ENCODE measurements at regions not wholly inside any gene's neighbourhood (a gene's known extent, or its start where the extent isn't known, plus 50 kb on each side); places are given as distances from the start of the nearest gene placed in this dataset.
"Not testable (repeated sequence)": the region's sequence is repeated elsewhere in the genome, so short reads cannot be mapped to it uniquely, and the experiment has no call there.

- no peak for DNase-seq (ENCODE audit: low read depth in 4 of 4, low spot score in 3 of 4)
Measured at GRCh38 chr3:182315313-182315712, 478.0 kb upstream of the ATP11B start.

DNA sequence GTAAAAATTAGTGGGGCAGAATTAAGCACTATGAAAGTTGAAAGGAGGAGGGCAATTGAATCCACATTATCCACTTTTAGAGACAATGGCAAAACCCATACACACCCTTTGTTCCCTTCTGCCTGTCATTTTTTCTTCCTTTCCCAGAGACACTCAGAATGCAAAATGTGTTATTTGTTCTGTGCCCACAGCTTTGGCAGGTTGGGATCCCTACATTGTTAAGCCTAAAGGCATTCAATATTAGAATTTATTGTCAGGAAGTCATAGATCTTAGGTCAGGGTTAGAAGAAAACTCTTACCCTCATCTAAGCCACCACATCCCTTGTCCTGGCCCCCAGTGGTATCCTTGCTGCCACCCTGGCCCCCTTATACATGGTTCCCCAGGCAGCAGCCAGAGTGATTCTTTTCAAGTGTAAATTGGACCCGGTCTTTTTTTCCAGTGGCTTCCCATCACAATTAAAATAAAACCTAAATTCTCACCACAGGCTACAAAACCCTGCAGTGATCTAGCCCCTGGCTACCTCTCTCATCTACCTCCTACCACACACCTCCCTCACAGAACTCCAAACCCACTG lies 470.1 kb upstream of the ATP11B start:
- no peak for DNase-seq (ENCODE audit: low read depth in 4 of 4, low spot score in 3 of 4)

DNA sequence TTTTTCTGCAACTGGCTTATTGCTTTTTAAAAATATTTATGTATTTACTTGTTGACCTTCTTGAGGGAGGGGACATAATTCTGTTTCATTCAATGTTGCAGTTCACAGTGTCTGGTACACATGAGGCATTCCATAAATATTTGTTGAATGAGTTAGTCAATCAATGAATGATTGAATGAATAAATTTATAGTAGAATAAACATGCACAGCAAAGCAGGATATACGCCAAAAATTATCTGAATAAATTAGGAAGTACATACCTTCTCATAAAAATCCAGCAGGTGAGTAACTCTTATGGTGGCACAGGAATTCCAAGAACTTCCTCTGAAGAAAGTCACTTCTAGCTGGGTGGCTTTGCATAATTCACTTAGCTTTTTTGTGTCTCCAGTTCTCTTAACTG lies 469.4 kb upstream of the ATP11B start:
- DNase-seq (ENCODE audit: low read depth in 4 of 4, low spot score in 3 of 4) = no peak

DNA sequence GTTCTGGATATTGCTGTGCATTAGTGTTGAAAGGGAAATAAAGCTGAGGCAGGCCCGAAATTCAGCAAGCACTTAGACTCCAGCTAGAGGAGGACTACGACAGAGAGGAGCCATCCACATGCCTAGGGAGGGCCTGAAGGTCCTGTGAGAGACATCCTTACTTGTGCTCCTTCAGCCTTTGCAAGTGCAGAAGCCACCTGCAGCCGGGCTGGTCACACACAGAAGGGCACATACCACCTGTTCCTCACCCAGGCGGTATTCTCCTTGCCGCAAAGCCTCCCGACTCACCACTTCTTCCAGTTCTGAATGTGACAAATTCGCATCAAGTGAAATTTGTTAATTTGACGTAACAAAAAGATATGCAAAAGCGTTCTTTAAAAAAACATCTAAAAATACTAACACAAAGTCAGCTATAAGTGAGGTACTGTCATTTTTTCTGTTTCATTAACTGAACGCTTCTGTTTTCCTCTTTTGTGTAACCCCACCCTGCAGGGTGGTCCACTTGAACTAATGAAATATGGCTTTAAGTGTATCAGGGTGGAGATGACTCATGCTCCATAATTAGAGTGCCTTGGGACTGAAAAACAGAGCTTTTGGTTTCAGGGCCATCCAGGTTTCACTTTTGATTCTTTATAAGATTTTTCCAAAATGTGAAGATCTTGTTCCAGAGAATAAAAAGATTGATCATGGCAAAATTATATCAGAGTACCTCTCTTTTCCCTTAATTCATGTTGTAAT lies 467.9 kb upstream of the ATP11B start:
- no peak for DNase-seq (ENCODE audit: low read depth in 4 of 4, low spot score in 3 of 4)

- peak in 2 of 4 donors; percentile 20 for DNase-seq (ENCODE audit: low read depth in 4 of 4, low spot score in 3 of 4)
Measured at GRCh38 chr3:182327196-182327681, 466.1 kb upstream of the ATP11B start.

DNA sequence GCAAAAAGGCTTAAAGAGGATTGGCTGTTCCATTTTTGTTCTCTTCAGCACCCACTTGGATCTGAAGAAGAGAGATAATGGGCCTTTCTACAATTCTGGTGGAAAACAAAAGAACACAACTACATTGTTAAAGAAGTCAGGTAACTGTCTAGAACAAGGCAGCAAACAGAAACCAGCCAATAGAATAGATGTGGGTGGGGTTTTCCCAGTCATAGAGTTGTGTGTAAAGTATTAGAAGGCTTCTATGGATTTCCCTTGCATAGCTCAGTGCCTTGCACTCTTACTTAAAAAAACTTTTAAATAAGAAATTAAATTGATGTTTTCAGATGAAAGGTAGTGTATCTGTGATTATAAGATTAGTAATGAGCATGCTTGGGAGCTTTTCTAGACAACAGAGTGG lies 462.7 kb upstream of the ATP11B start:
- DNase-seq (ENCODE audit: low read depth in 4 of 4, low spot score in 3 of 4) = no peak

DNA sequence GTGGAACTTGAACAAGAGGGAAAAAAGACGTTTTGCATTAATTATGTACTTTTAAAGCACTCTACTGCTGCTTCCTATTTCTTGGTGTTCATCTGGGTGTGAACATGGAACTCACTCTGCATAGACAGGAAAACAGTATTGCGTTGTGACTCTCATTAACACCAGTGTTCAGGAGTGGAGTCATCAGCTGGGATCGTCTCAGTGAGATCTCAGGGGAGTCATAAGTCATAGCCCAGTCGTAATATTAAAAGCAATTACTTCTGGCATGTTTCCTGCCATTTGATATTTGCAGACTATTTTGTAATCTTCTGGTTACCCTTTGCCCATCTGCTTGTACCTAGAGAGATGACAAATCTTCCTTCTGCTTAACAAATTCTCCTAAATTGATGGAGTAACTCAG lies 462.0 kb upstream of the ATP11B start:
- DNase-seq (ENCODE audit: low read depth in 4 of 4, low spot score in 3 of 4) = no peak

- no peak for DNase-seq (ENCODE audit: low read depth in 4 of 4, low spot score in 3 of 4)
Measured at GRCh38 chr3:182342252-182342651, 451.1 kb upstream of the ATP11B start.

DNA sequence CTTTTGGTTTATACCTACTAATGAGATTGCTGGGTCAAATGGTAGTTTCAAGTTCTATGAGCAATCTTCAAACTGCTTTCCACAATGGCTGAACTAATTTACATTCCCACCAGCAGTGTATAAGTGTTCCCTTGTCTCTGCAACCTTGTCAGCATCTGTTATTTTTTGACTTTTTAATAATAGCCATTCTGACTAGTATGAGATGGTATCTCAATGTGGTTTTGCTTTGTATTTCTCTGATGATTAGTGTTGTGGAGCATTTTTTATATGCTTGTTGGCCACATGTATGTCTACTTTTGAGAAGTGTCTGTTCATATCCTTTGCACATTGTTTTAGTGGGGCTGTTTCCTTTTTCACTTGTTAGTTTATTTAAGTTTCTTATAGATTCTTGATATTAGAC lies 449.3 kb upstream of the ATP11B start:
- DNase-seq (ENCODE audit: low read depth in 4 of 4, low spot score in 3 of 4) = not testable (repeated sequence)

- DNase-seq (ENCODE audit: low read depth in 4 of 4, low spot score in 3 of 4) = no peak
Measured at GRCh38 chr3:182349051-182349450, 444.3 kb upstream of the ATP11B start.

GRCh38 chr3:182349951-182350517 lies 443.3 kb upstream of the ATP11B start:
- DNase-seq (ENCODE audit: low read depth in 4 of 4, low spot score in 3 of 4) = no peak

- DNase-seq (ENCODE audit: low read depth in 4 of 4, low spot score in 3 of 4) = no peak
Measured at GRCh38 chr3:182357928-182358327, 435.4 kb upstream of the ATP11B start.

DNA sequence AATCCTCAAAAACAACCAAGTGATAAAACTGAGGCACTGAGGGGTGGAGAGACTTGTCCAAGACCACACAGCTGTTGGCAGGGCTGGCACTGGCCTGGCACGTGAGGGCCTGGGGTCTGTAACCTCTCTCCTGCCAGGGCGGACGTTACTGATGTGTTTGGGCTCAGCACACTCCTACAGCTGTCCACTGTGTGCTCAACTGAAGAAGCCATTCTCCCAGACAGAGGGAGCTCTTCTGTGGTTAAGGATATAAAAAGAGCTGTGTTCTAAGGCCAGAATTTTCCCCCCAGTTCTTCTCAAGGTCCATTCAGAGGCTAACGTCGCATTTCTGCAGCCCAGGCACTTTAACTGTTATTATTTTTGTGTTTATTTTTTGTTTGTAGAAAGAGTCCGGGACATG lies 429.0 kb upstream of the ATP11B start:
- no peak for DNase-seq (ENCODE audit: low read depth in 4 of 4, low spot score in 3 of 4)

DNA sequence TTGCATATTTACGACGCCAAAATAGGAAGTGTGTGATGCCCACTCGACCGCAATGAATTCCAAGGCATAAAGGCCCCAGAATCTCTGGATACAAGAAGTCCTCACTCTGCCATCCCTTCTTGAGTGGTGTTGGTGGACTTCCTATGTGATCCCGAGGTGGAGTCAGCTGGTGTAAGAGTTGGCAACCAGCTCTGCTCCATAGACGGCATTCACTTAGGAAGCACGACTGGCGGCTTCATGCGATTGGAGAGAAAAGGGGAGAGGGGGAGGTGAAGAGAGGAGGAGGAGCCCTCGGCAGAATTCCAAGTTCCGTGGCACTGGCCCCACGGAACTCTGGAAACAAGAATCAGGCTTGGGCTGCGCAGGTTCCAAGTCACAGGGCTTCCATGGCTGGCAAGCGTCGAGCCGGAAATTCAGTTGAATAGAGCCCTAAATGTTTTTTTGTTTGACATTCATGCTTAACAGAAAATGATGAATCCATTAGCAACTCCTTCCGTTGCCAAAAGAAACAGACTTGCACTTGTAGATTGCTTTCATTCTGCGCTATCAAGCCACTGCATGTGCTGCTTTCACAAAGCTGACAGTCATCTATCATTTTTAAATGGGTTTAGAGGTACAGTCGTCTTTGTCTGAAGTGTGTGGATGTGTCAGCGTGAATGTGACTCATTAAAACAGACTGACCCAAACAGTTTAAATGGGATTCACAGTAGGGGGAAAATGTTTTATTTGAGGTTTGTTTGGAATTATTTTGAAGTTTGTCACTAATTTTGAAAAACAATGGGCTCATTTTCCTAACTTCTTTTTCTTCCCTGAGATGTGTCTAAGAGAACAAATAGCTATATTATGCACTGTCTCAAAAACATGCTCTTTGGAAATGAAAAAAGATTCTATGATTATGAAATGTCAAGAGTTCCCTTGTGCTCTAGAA lies 428.3 kb upstream of the ATP11B start:
- DNase-seq (ENCODE audit: low read depth in 4 of 4, low spot score in 3 of 4) = no peak

- DNase-seq (ENCODE audit: low read depth in 4 of 4, low spot score in 3 of 4) = no peak
Measured at GRCh38 chr3:182366746-182367145, 426.6 kb upstream of the ATP11B start.

DNA sequence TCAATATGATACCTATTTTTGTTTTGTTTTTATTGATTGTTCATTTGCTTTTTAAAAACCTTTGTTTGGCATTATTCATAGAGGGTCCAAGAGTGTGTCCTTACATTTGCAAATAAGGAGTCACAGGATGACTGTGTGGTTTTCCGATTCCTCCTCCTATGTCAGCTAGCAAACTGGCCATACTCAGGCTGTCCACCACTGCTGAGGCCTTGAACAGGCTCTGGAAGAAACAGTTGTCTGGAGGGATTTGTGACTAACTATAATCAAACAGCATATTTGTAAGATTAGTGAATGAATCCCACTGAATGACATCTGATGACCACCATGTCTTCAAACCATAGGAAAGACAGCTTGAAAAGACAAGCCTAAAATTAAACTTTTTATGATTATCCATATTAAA lies 423.4 kb upstream of the ATP11B start:
- no peak for DNase-seq (ENCODE audit: low read depth in 4 of 4, low spot score in 3 of 4)

- no peak for DNase-seq (ENCODE audit: low read depth in 4 of 4, low spot score in 3 of 4)
Measured at GRCh38 chr3:182370949-182371348, 422.4 kb upstream of the ATP11B start.

- DNase-seq (ENCODE audit: low read depth in 4 of 4, low spot score in 3 of 4) = peak in 3 of 4 donors; percentile 18 to 38 (median 33)
Measured at GRCh38 chr3:182375916-182376315, 417.4 kb upstream of the ATP11B start.

DNA sequence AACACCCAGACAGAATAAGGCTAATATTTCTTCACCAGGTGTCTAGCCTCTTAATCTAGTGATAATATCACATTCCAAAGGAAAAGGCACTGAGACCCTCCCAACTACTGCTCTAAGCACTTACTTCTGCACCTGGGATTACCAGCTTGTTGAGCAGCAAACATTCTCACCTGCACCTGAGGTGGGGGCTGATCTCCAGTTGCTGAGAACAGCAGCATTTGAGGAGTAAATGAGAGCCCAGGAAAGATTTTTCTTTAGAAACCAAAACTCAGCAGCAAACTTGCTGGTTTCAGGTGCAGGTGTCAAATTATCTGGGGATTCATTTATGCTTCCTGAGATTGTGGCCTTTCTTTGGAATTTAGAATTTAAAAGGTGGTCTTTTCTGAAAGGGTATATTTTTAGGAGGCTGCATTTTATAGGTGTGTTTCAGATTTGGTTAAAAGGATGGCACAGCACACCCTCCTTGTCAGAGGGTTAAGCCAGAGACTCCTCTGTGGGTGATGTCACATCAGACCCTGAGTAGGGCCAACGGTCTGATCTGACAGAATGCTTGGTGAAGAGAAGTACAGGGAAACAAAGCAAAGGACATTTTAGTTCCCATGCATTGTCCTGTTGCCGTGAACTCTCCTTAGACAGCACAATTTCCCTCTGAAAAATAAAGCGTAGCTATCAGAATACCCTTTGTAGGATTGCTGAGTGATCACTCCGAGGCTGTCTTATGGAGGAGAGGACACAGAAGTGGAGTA lies 411.0 kb upstream of the ATP11B start:
- DNase-seq (ENCODE audit: low read depth in 4 of 4, low spot score in 3 of 4) = no peak

DNA sequence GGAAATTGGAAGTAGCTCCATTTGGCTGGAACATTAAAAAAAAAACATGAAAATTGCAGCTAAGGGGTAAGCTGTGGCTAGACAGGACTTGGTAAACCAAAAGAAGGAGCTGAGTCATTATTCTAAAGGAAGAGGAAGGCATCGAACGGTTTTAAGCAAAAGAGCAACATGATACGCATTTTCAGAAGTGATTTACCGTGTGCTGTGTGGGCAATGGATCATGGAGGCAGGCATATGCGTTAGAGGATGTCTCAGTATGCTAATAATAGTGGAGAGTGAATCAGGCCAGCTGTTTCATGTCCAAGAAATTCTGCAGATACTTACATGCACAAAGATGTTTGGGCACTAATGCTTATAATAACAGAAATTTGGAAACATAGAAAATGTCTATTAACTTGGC lies 409.1 kb upstream of the ATP11B start:
- DNase-seq (ENCODE audit: low read depth in 4 of 4, low spot score in 3 of 4) = no peak

Measured in right renal pelvis (tissue), 4 donors.